Stomach (tissue), 8 donors: ENCODE measurements at regions not wholly inside any gene's neighbourhood (a gene's known extent, or its start where the extent isn't known, plus 50 kb on each side); places are given as distances from the start of the nearest gene placed in this dataset.
"Not testable (repeated sequence)": the region's sequence is repeated elsewhere in the genome, so short reads cannot be mapped to it uniquely, and the experiment has no call there.

ENCODE experiments used
- DNase-seq, 2 donors: peaks; one replicate each; pipeline versions ENCODE4 v3.0.0 to v3.0.0-alpha.2; 2013 to 2019
- H3K27ac ChIP-seq, 5 donors: fragments of 200-600 bp in 4 of 5; sonication (generic) in 4 of 5; one replicate each; pipeline ENCODE4 v1.5.1; 2013 to 2019; ENCODE audit warnings: mild to moderate bottlenecking in 1 of 5, moderate library complexity in 1 of 5
- H3K27me3 ChIP-seq, 3 donors: fragments of 200-600 bp; sonication (generic); one replicate each; pipeline ENCODE4 v1.5.1; 2017 to 2019; ENCODE audit warnings: mixed run types in 1 of 3
- H3K36me3 ChIP-seq, 4 donors: fragments of 200-600 bp; sonication (generic); 1 replicate in 3 of 4; 2 replicates in 1 of 4; pipeline ENCODE4 v1.5.1; 2016 to 2019
- H3K4me1 ChIP-seq, 4 donors: fragments of 200-600 bp; sonication (generic); one replicate each; pipeline ENCODE4 v1.5.1; 2016 to 2019
- H3K4me3 ChIP-seq, 4 donors: fragments of 200-600 bp; sonication (generic) in 3 of 4; one replicate each; pipeline ENCODE4 v1.5.1; 2016 to 2019; ENCODE audit warnings: mild to moderate bottlenecking in 1 of 4
- H3K9me3 ChIP-seq, 4 donors: fragments of 200-600 bp; sonication (generic); one replicate each; pipeline ENCODE4 v1.5.1; 2016 to 2019
- EP300 ChIP-seq: sonication (generic); formaldehyde crosslinking; IDR thresholded peaks from one replicate; pipeline ENCODE4 v1.6.1; 2017; ENCODE audit warnings: antibody characterized with exemption
- POLR2A ChIP-seq, 4 donors: fragments of 450-650 bp; IDR thresholded peaks; one replicate each; pipeline ENCODE4 v1.6.1; 2016; ENCODE audit warnings: antibody characterized with exemption in 4 of 4, control low read depth in 2 of 4, mild to moderate bottlenecking in 1 of 4, moderate library complexity in 1 of 4
- POLR2AphosphoS5 ChIP-seq, 3 donors: sonication (generic); formaldehyde crosslinking; IDR thresholded peaks; one replicate each; pipeline ENCODE4 v1.6.1; 2016; ENCODE audit warnings: antibody characterized with exemption in 3 of 3
- WGBS, 5 donors: extraction: QIAGEN DNeasy Blood & Tissue Kit in 3 of 5; methylation state at CpG; one replicate each; pipeline versions ENCODE4 v1.1.5 to v1.1.7; 2013 to 2018; 5-methylcytosine and 5-hydroxymethylcytosine counted together
- intact Hi-C: fragments of 100-400 bp; cut with DNase I; formaldehyde crosslinking; loops from one replicate; pipeline ENCODE4 v1.15.1; 2023; ENCODE audit warnings: low total_unique reads
- TF ChIP-seq, protein P1 (sequence below), 7 experiments: fragments of 450-650 bp in 4 of 7; fragments of 200-600 bp in 3 of 7; sonication (generic) in 3 of 7; IDR thresholded peaks; one replicate each; pipeline ENCODE4 v1.5.1; 2016 to 2019; ENCODE audit warnings: antibody characterized with exemption in 7 of 7, control low read depth in 2 of 7, mild to moderate bottlenecking in 1 of 7
- donor health status: healthy with polysubstance abuse.
- donor health status: Bipolar disorder and iron deficiency.
- donor health status: healthy.

DNA sequence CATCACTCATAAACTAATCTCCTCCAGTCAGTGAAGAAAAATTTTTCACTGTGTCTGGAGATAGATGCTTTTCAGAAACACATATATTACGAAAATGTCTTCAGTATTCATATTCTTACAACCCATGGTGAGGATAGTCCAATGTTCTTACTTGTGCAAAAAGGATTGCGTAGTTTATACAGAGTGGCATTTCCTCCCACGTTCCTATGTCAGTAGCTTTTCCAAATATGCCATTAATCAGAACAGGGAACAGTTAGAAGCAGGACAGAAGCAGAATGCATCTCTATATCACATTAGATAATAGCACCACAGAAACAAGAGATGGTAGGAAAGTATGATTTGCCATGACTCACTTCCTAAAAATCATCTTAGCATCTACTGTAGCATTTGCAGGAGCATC, 282.9 kb downstream of the SLITRK5 start:
- WGBS, 5 donors, result 62 to 81% (median 79%) methylated on average over 3 of the region's 3 CpGs
- no peak for TF ChIP-seq POLR2A (IDR thresholded peaks at IDR 0.05)
- TF ChIP-seq, protein P1, sequence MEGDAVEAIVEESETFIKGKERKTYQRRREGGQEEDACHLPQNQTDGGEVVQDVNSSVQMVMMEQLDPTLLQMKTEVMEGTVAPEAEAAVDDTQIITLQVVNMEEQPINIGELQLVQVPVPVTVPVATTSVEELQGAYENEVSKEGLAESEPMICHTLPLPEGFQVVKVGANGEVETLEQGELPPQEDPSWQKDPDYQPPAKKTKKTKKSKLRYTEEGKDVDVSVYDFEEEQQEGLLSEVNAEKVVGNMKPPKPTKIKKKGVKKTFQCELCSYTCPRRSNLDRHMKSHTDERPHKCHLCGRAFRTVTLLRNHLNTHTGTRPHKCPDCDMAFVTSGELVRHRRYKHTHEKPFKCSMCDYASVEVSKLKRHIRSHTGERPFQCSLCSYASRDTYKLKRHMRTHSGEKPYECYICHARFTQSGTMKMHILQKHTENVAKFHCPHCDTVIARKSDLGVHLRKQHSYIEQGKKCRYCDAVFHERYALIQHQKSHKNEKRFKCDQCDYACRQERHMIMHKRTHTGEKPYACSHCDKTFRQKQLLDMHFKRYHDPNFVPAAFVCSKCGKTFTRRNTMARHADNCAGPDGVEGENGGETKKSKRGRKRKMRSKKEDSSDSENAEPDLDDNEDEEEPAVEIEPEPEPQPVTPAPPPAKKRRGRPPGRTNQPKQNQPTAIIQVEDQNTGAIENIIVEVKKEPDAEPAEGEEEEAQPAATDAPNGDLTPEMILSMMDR (IDR thresholded peaks at IDR 0.05), result no peak
- no peak for TF ChIP-seq POLR2AphosphoS5 (IDR thresholded peaks at IDR 0.05)
- TF ChIP-seq EP300, result no peak
- H3K4me1 ChIP-seq, result no peaks in the 10 kb centered on the region
- H3K9me3 ChIP-seq, result no peaks in the 10 kb centered on the region
- H3K27me3 ChIP-seq, result no peaks in the 10 kb centered on the region
- no peak overlapping the region for H3K27ac ChIP-seq
- intact Hi-C loops, result no loop called here
- no peaks in the 10 kb centered on the region for H3K36me3 ChIP-seq
- no peak overlapping the region for H3K4me3 ChIP-seq
- DNase-seq, result no peak

DNA sequence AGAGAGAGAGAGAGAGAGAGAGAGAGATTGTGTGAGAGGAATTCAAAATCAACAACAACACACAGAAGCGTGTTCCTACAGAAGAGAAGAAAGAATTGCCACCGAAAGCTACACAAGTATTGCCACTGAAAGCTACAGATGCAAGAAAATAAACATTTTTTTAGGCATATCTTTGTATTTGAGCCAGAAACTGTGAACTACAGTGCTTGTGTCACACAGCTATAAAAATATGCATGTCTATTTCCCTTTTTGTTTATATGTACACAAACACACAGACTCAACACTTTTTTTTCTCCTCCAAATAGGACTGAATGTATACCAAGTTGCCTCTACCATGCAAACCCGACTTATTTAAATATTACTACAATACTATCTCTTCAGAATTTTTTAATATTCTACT, 290.4 kb downstream of the SLITRK5 start:
- TF ChIP-seq POLR2AphosphoS5 (IDR thresholded peaks at IDR 0.05), result no peak
- TF ChIP-seq, protein P1 (IDR thresholded peaks at IDR 0.05), result no peak
- no peak for TF ChIP-seq POLR2A (IDR thresholded peaks at IDR 0.05)
- TF ChIP-seq EP300, result no peak
- intact Hi-C loops, result no loop called here
- no peak for DNase-seq
- H3K4me1 ChIP-seq, result no peaks in the 10 kb centered on the region
- no peaks in the 10 kb centered on the region for H3K9me3 ChIP-seq
- H3K27me3 ChIP-seq, result no peaks in the 10 kb centered on the region
- H3K36me3 ChIP-seq, result no peaks in the 10 kb centered on the region
- 67 to 80% (median 73%) methylated on average over 3 of the region's 3 CpGs for WGBS, 5 donors
- no peak overlapping the region for H3K4me3 ChIP-seq
- H3K27ac ChIP-seq, result no peak overlapping the region

GRCh38 chr13:87972568-87972967, 301.4 kb downstream of the SLITRK5 start:
- TF ChIP-seq, protein P1 (IDR thresholded peaks at IDR 0.05), result no peak
- TF ChIP-seq POLR2A (IDR thresholded peaks at IDR 0.05) (no peak), POLR2AphosphoS5 (IDR thresholded peaks at IDR 0.05) (no peak), EP300 (no peak)
- Histone ChIP-seq H3K36me3 (no peaks in the 10 kb centered on the region), H3K27ac (no peak overlapping the region), H3K9me3 (peaks cover 0 to 9% (median 0%) of the 10 kb centered on the region in 4 donors), H3K27me3 (no peaks in the 10 kb centered on the region), H3K4me3 (no peak overlapping the region), H3K4me1 (no peaks in the 10 kb centered on the region)
- no peak for DNase-seq
- intact Hi-C loops, result no loop called here
- 63 to 83% (median 73%) methylated on average over 1 of the region's 1 CpG for WGBS, 5 donors

DNA sequence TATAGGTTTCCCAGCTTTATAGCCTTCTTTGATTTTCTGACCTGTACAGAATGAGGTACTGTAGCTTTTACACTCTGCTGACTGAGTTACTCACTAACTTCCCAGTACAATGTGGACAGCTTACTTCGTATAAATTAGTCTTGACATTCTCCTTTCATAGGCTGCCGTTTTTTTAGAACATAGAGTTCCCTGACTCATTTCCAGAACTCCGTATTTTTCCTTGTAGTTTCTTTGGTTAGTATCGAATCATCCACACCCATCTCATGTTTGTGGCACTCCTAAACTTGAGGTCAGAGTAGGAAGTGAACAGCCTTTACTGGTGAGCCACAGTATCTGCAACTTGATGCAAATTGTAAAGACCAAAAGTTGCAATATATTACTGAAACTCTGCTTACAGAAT, 303.9 kb downstream of the SLITRK5 start:
- Histone ChIP-seq H3K27me3 (no peaks in the 10 kb centered on the region), H3K27ac (no peak overlapping the region), H3K4me1 (no peaks in the 10 kb centered on the region), H3K4me3 (no peak overlapping the region), H3K36me3 (no peaks in the 10 kb centered on the region), H3K9me3 (peaks cover 0 to 9% (median 0%) of the 10 kb centered on the region in 4 donors)
- DNase-seq, result no peak
- 77 to 86% (median 84%) methylated on average over 4 of the region's 4 CpGs for WGBS, 5 donors
- intact Hi-C loops, result no loop called here
- TF ChIP-seq, protein P1 (IDR thresholded peaks at IDR 0.05), result no peak
- TF ChIP-seq EP300 (no peak), POLR2AphosphoS5 (IDR thresholded peaks at IDR 0.05) (no peak), POLR2A (IDR thresholded peaks at IDR 0.05) (no peak)

GRCh38 chr13:87976650-87977049, 305.5 kb downstream of the SLITRK5 start:
- WGBS, 5 donors, result 95 to 99% (median 98%) methylated on average over 14 to 25 of the region's 26 CpGs; no CpG with 5 or more reads in 1 of the 5 donors
- H3K9me3 ChIP-seq, H3K4me1 ChIP-seq, H3K4me3 ChIP-seq, H3K36me3 ChIP-seq, DNase-seq, intact Hi-C loops, H3K27me3 ChIP-seq, H3K27ac ChIP-seq: not testable (repeated sequence)
